Neural cell (in vitro differentiated cells): ENCODE measurements at regions not wholly inside any gene's neighbourhood (a gene's known extent, or its start where the extent isn't known, plus 50 kb on each side); places are given as distances from the start of the nearest gene placed in this dataset.

ENCODE experiments used
- H2AFZ ChIP-seq: fragments of 200-600, 300-800 bp; sonication (generic), shearing (Covaris generic); 2 replicates; pipeline ENCODE4 v1.6.0; 2014; ENCODE audit warnings: low read depth, mild to moderate bottlenecking, antibody characterized with exemption, low read length, moderate library complexity
- H3F3A ChIP-seq: fragments of 200-600 bp; shearing (Covaris generic); 2 replicates; pipeline ENCODE4 v1.6.1; 2016; ENCODE audit warnings: mild to moderate bottlenecking, moderate library complexity, mixed read lengths, antibody characterized with exemption, low read length; ENCODE audit not compliant: insufficient read depth, poor library complexity, severe bottlenecking
- H3K27ac ChIP-seq: fragments of 200-600, 300-800 bp; sonication (generic), shearing (Covaris generic); 2 replicates; pipeline ENCODE4 v1.5.1; 2014; ENCODE audit warnings: mild to moderate bottlenecking, low read length, moderate library complexity
- H3K27me3 ChIP-seq: fragments of 300-800, 200-600 bp; sonication (generic), shearing (Covaris generic); 2 replicates; pipeline ENCODE4 v1.6.0; 2014; ENCODE audit warnings: mild to moderate bottlenecking, low read depth, low read length, moderate library complexity; ENCODE audit not compliant: insufficient read depth
- H3K36me3 ChIP-seq: fragments of 300-800, 200-600 bp; sonication (generic), shearing (Covaris generic); 2 replicates; pipeline ENCODE4 v1.5.1; 2014; ENCODE audit warnings: mild to moderate bottlenecking, antibody characterized with exemption, low read length, moderate library complexity; ENCODE audit not compliant: insufficient read depth
- H3K4me2 ChIP-seq: fragments of 300-800, 200-600 bp; sonication (generic), shearing (Covaris generic); 2 replicates; pipeline ENCODE4 v1.6.0; 2014; ENCODE audit warnings: mild to moderate bottlenecking, low read length
- H3K4me3 ChIP-seq: fragments of 300-800, 200-600 bp; sonication (generic), shearing (Covaris generic); 2 replicates; pipeline ENCODE4 v1.5.1; 2014; ENCODE audit warnings: mild to moderate bottlenecking, low read length, moderate library complexity
- H3K79me2 ChIP-seq: fragments of 200-600 bp; shearing (Covaris generic); replicated peaks from 2 replicates; pipeline ENCODE4 v1.6.0; 2014; ENCODE audit warnings: mild to moderate bottlenecking, low read length, moderate library complexity; ENCODE audit not compliant: insufficient read depth
- H3K9ac ChIP-seq: fragments of 300-800, 200-600 bp; sonication (generic), shearing (Covaris generic); 2 replicates; pipeline ENCODE4 v1.6.1; 2016; ENCODE audit warnings: mild to moderate bottlenecking, low read length, mixed read lengths
- H3K9me2 ChIP-seq: fragments of 200-600 bp; shearing (Covaris generic); 2 replicates; pipeline ENCODE4 v1.6.1; 2016; ENCODE audit warnings: mild to moderate bottlenecking, low read length, mixed read lengths; ENCODE audit not compliant: insufficient read depth
- H3K9me3 ChIP-seq: fragments of 200-600, 300-800 bp; sonication (generic), shearing (Covaris generic); 2 replicates; pipeline ENCODE4 v1.6.1; 2016; ENCODE audit warnings: mild to moderate bottlenecking, mixed run types, low read length, moderate library complexity, mixed read lengths
- H4K20me1 ChIP-seq: fragments of 200-600 bp; shearing (Covaris generic); 2 replicates; pipeline ENCODE4 v1.6.1; 2016; ENCODE audit warnings: mild to moderate bottlenecking, mixed run types; ENCODE audit not compliant: insufficient read depth
- EP300 ChIP-seq: fragments of 450-650 bp; conservative IDR thresholded peaks from 2 replicates; pipeline ENCODE4 v1.6.1; 2014; ENCODE audit warnings: antibody characterized with exemption, mild to moderate bottlenecking, moderate library complexity; ENCODE audit not compliant: poor library complexity, severe bottlenecking
- EZH2 ChIP-seq: fragments of 200-600, 300-800 bp; shearing (Covaris generic), sonication (generic); IDR thresholded peaks from 2 replicates; pipeline ENCODE4 v1.6.1; 2014; ENCODE audit warnings: antibody characterized with exemption, low read length, borderline replicate concordance, mild to moderate bottlenecking; ENCODE audit not compliant: insufficient read depth, poor library complexity, severe bottlenecking
- MXI1 ChIP-seq: fragments of 450-650 bp; conservative IDR thresholded peaks from 2 replicates; pipeline ENCODE4 v1.6.1; 2014; ENCODE audit warnings: antibody characterized with exemption, mild to moderate bottlenecking; ENCODE audit not compliant: poor library complexity, severe bottlenecking
- POLR2AphosphoS5 ChIP-seq: IDR thresholded peaks from 2 replicates; pipeline ENCODE4 v1.6.1; 2012
- RAD21 ChIP-seq: fragments of 450-650 bp; conservative IDR thresholded peaks from 2 replicates; pipeline ENCODE4 v1.6.1; 2014; ENCODE audit warnings: antibody characterized with exemption, mild to moderate bottlenecking, moderate library complexity
- SMC3 ChIP-seq: fragments of 450-650 bp; conservative IDR thresholded peaks from 2 replicates; pipeline ENCODE4 v1.6.1; 2014; ENCODE audit warnings: antibody characterized with exemption, mild to moderate bottlenecking, moderate library complexity; ENCODE audit not compliant: poor library complexity
- TAF1 ChIP-seq: IDR thresholded peaks from 2 replicates; pipeline ENCODE4 v1.6.1; 2012; ENCODE audit warnings: low read depth
- TF ChIP-seq, protein P1 (sequence below): fragments of 450-650 bp; IDR thresholded peaks from 2 replicates; pipeline ENCODE4 v1.5.1; 2014; ENCODE audit warnings: antibody characterized with exemption, mild to moderate bottlenecking, moderate library complexity; ENCODE audit not compliant: poor library complexity, severe bottlenecking
- TF ChIP-seq, protein P2 (sequence below): IDR thresholded peaks from 2 replicates; pipeline ENCODE4 v1.6.1; 2012; ENCODE audit warnings: borderline replicate concordance

DNA sequence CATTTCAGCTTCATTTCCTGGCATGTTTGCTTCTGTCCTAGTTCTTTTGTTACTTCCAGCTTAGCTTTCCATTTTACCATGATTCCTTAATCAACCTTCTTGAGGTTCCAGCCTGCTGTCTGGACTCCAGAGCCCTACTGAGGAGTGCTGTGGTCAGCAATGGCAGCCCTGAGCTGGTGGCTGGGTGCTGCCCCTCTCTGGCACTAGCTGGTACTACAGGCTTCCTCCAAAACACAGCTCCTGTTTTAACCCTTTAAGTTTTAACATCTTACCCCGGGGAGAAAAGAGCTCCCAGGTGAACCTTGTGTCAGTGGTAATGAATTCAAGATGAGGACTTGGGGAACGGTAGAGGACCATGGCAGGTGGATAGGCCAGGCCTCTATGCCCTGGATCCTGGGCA is 395.5 kb downstream of the TMEM114 start:
- Histone ChIP-seq H4K20me1 (no peaks in the 10 kb centered on the region), H3K9ac (no peak overlapping the region), H3K27me3 (no peaks in the 10 kb centered on the region), H3K36me3 (no peaks in the 10 kb centered on the region), H3K79me2 (no peaks in the 10 kb centered on the region), H3F3A (no peaks in the 10 kb centered on the region), H3K9me2 (no peaks in the 10 kb centered on the region), H3K9me3 (no peaks in the 10 kb centered on the region), H3K4me2 (no peak overlapping the region), H2AFZ (no peak overlapping the region), H3K4me3 (no peak overlapping the region), H3K27ac (no peak overlapping the region)
- no peak for TF ChIP-seq RAD21
- TF ChIP-seq, protein P1, sequence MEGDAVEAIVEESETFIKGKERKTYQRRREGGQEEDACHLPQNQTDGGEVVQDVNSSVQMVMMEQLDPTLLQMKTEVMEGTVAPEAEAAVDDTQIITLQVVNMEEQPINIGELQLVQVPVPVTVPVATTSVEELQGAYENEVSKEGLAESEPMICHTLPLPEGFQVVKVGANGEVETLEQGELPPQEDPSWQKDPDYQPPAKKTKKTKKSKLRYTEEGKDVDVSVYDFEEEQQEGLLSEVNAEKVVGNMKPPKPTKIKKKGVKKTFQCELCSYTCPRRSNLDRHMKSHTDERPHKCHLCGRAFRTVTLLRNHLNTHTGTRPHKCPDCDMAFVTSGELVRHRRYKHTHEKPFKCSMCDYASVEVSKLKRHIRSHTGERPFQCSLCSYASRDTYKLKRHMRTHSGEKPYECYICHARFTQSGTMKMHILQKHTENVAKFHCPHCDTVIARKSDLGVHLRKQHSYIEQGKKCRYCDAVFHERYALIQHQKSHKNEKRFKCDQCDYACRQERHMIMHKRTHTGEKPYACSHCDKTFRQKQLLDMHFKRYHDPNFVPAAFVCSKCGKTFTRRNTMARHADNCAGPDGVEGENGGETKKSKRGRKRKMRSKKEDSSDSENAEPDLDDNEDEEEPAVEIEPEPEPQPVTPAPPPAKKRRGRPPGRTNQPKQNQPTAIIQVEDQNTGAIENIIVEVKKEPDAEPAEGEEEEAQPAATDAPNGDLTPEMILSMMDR = peak; percentile 30

DNA sequence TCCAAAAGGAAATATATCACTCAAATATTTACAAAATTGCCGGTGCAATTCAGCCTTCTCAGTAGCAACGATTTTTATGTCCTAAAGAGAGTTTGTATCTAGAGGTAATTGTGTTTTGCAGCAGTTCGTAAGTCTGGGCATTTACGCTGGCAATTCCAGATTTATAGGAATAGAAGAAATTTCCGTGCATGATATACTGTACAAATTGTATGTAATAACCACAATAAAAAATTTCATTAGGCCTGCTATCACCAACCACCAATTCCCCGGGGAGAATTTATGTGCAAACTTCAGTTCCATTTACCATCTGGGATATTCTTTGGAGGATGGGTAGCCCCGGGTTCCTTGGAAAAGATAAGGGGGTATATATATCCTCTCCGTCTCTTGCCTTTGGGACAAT is 401.5 kb downstream of the TMEM114 start:
- no peaks in the 10 kb centered on the region for H3K79me2 ChIP-seq
- no peaks in the 10 kb centered on the region for H3F3A ChIP-seq
- TF ChIP-seq, protein P1 = no peak
- TF ChIP-seq TAF1 (no peak), POLR2AphosphoS5 (no peak), EZH2 (no peak), MXI1 (no peak), SMC3 (no peak), EP300 (no peak), RAD21 (no peak)
- TF ChIP-seq, protein P2, sequence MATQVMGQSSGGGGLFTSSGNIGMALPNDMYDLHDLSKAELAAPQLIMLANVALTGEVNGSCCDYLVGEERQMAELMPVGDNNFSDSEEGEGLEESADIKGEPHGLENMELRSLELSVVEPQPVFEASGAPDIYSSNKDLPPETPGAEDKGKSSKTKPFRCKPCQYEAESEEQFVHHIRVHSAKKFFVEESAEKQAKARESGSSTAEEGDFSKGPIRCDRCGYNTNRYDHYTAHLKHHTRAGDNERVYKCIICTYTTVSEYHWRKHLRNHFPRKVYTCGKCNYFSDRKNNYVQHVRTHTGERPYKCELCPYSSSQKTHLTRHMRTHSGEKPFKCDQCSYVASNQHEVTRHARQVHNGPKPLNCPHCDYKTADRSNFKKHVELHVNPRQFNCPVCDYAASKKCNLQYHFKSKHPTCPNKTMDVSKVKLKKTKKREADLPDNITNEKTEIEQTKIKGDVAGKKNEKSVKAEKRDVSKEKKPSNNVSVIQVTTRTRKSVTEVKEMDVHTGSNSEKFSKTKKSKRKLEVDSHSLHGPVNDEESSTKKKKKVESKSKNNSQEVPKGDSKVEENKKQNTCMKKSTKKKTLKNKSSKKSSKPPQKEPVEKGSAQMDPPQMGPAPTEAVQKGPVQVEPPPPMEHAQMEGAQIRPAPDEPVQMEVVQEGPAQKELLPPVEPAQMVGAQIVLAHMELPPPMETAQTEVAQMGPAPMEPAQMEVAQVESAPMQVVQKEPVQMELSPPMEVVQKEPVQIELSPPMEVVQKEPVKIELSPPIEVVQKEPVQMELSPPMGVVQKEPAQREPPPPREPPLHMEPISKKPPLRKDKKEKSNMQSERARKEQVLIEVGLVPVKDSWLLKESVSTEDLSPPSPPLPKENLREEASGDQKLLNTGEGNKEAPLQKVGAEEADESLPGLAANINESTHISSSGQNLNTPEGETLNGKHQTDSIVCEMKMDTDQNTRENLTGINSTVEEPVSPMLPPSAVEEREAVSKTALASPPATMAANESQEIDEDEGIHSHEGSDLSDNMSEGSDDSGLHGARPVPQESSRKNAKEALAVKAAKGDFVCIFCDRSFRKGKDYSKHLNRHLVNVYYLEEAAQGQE = no peak
- H2AFZ ChIP-seq = no peak overlapping the region
- H3K27ac ChIP-seq = no peak overlapping the region
- H3K9me3 ChIP-seq = no peaks in the 10 kb centered on the region
- no peaks in the 10 kb centered on the region for H3K36me3 ChIP-seq
- H3K4me2 ChIP-seq = no peak overlapping the region
- H3K9me2 ChIP-seq = no peaks in the 10 kb centered on the region
- H3K4me3 ChIP-seq = no peak overlapping the region
- H3K27me3 ChIP-seq = no peaks in the 10 kb centered on the region
- no peak overlapping the region for H3K9ac ChIP-seq
- no peaks in the 10 kb centered on the region for H4K20me1 ChIP-seq
